ENCODE measurements at regions not wholly inside any gene's neighbourhood (a gene's known extent, or its start where the extent isn't known, plus 50 kb on each side); places are given as distances from the start of the nearest gene placed in this dataset.

DNA sequence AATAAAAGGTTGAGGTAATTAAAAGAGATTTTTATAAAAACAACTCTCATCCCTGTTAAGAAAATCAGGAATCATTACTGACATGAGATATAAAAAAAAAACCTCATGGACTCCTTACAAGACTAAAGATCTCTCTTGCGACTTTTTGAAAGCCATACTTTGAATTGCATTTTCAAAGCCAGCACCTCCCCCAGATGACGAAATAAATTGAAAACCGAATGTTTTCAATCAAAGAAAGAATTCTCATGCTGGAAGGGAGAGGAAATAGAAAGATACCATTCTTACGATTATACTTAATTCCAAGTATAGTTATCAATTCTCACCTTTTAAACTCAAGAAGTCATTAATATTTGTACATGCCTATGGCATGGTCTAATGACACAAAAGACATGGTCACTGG, 452.3 kb downstream of the GJA1 start:
- TF ChIP-seq EZH2phosphoT487 (IDR thresholded peaks at IDR 0.05; ENCODE audit: insufficient read depth, low read depth) (no peak), EZH2 (IDR thresholded peaks at IDR 0.05; ENCODE audit: insufficient read depth, poor library complexity, severe bottlenecking) (no peak)
